ENCODE measurements at regions not wholly inside any gene's neighbourhood (a gene's known extent, or its start where the extent isn't known, plus 50 kb on each side); places are given as distances from the start of the nearest gene placed in this dataset.

GRCh38 chr3:61354604-61355003, 103.4 kb upstream of the FHIT start:
- no peaks in the 10 kb centered on the region for H3K4me1 ChIP-seq (ENCODE audit: insufficient read depth, poor library complexity, severe bottlenecking)
- no peak overlapping the region for H3K27ac ChIP-seq (ENCODE audit: poor library complexity, severe bottlenecking)
- no peak for DNase-seq (ENCODE audit: low spot score)
- H3K9me3 ChIP-seq (ENCODE audit: severe bottlenecking) = no peaks in the 10 kb centered on the region
- H3K36me3 ChIP-seq (ENCODE audit: low read depth) = no peaks in the 10 kb centered on the region
- TF ChIP-seq, protein P1, sequence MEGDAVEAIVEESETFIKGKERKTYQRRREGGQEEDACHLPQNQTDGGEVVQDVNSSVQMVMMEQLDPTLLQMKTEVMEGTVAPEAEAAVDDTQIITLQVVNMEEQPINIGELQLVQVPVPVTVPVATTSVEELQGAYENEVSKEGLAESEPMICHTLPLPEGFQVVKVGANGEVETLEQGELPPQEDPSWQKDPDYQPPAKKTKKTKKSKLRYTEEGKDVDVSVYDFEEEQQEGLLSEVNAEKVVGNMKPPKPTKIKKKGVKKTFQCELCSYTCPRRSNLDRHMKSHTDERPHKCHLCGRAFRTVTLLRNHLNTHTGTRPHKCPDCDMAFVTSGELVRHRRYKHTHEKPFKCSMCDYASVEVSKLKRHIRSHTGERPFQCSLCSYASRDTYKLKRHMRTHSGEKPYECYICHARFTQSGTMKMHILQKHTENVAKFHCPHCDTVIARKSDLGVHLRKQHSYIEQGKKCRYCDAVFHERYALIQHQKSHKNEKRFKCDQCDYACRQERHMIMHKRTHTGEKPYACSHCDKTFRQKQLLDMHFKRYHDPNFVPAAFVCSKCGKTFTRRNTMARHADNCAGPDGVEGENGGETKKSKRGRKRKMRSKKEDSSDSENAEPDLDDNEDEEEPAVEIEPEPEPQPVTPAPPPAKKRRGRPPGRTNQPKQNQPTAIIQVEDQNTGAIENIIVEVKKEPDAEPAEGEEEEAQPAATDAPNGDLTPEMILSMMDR (IDR thresholded peaks at IDR 0.05; ENCODE audit: poor library complexity, severe bottlenecking) = no peak
- no peaks in the 10 kb centered on the region for H3K27me3 ChIP-seq (ENCODE audit: insufficient read depth, poor library complexity, severe bottlenecking)
- ATAC-seq (ENCODE audit: low read depth) = no peak
- H3K4me3 ChIP-seq (ENCODE audit: severe bottlenecking) = no peak overlapping the region

- no peaks in the 10 kb centered on the region for H3K36me3 ChIP-seq (ENCODE audit: low read depth)
- H3K27me3 ChIP-seq (ENCODE audit: insufficient read depth, poor library complexity, severe bottlenecking) = no peaks in the 10 kb centered on the region
- H3K4me1 ChIP-seq (ENCODE audit: insufficient read depth, poor library complexity, severe bottlenecking) = no peaks in the 10 kb centered on the region
- no peaks in the 10 kb centered on the region for H3K9me3 ChIP-seq (ENCODE audit: severe bottlenecking)
- no peak for DNase-seq (ENCODE audit: low spot score)
- TF ChIP-seq, protein P1 (IDR thresholded peaks at IDR 0.05; ENCODE audit: poor library complexity, severe bottlenecking) = no peak
- H3K27ac ChIP-seq (ENCODE audit: poor library complexity, severe bottlenecking) = no peak overlapping the region
- ATAC-seq (ENCODE audit: low read depth) = no peak
- no peak overlapping the region for H3K4me3 ChIP-seq (ENCODE audit: severe bottlenecking)
Observed at GRCh38 chr3:61356685-61357084, 105.4 kb upstream of the FHIT start.

GRCh38 chr3:61357902-61358301, 106.7 kb upstream of the FHIT start:
- H3K36me3 ChIP-seq (ENCODE audit: low read depth) = no peaks in the 10 kb centered on the region
- no peaks in the 10 kb centered on the region for H3K4me1 ChIP-seq (ENCODE audit: insufficient read depth, poor library complexity, severe bottlenecking)
- H3K9me3 ChIP-seq (ENCODE audit: severe bottlenecking) = no peaks in the 10 kb centered on the region
- no peaks in the 10 kb centered on the region for H3K27me3 ChIP-seq (ENCODE audit: insufficient read depth, poor library complexity, severe bottlenecking)
- no peak for DNase-seq (ENCODE audit: low spot score)
- H3K4me3 ChIP-seq (ENCODE audit: severe bottlenecking) = no peak overlapping the region
- no peak for ATAC-seq (ENCODE audit: low read depth)
- TF ChIP-seq, protein P1 (IDR thresholded peaks at IDR 0.05; ENCODE audit: poor library complexity, severe bottlenecking) = no peak
- no peak overlapping the region for H3K27ac ChIP-seq (ENCODE audit: poor library complexity, severe bottlenecking)

DNA sequence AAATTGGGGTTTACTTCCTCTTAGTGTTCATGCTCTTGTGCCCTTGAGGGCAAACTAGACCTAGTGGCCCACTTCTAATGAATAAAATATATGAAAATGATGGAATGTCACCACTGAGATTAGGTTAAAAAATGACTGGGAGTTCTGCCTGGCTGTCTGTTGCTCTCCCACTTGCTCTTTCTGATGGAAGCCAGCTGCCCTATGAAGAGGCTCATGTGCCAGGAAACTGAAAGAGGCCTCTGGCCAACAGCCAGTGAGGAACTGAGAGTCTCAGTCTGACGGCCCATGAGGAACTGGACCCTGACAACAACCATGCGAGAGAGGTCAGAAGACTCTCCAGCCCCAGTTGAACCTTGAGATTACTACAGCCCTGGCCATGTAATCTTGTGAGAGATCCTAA, 107.1 kb upstream of the FHIT start:
- ATAC-seq (ENCODE audit: low read depth) (no peak), DNase-seq (ENCODE audit: low spot score) (no peak)
- TF ChIP-seq, protein P1 (IDR thresholded peaks at IDR 0.05; ENCODE audit: poor library complexity, severe bottlenecking) = no peak
- H3K27me3 ChIP-seq (ENCODE audit: insufficient read depth, poor library complexity, severe bottlenecking) = no peaks in the 10 kb centered on the region
- H3K36me3 ChIP-seq (ENCODE audit: low read depth) = no peaks in the 10 kb centered on the region
- no peak overlapping the region for H3K4me3 ChIP-seq (ENCODE audit: severe bottlenecking)
- no peaks in the 10 kb centered on the region for H3K4me1 ChIP-seq (ENCODE audit: insufficient read depth, poor library complexity, severe bottlenecking)
- no peak overlapping the region for H3K27ac ChIP-seq (ENCODE audit: poor library complexity, severe bottlenecking)
- no peaks in the 10 kb centered on the region for H3K9me3 ChIP-seq (ENCODE audit: severe bottlenecking)

DNA sequence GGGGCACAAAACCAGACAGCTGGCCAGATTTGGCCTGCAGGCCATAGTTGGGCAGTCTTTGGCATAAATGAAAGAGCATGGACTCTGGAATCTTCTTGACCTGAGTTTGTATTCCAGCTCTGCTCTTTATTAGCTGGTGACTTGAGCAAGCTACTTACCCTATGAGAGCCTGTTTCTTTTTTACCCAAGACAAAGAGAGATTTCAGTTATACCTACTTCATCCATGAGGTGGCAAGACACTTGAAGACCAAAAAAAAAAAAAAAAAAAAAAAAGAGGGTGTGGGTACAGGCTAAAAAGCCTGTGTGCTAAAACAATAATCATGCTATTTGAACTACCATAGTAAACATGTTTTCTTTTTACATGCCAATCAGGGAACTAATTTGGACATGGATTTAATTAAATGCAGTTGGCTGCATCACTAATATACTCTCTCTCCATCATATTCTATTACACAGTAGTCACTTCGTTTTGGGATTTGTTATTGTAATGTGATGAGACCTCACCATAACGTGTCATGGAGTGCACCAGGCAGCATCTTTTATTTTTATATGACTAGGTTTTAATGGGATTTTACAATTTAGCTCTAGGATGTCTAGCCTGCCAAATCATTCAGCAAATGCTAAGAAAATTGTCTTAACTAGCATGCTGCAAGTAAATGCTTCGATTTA, 109.2 kb upstream of the FHIT start:
- DNase-seq (ENCODE audit: low spot score) (no peak), ATAC-seq (ENCODE audit: low read depth) (no peak)
- no peaks in the 10 kb centered on the region for H3K9me3 ChIP-seq (ENCODE audit: severe bottlenecking)
- TF ChIP-seq, protein P1 (IDR thresholded peaks at IDR 0.05; ENCODE audit: poor library complexity, severe bottlenecking) = no peak
- H3K4me3 ChIP-seq (ENCODE audit: severe bottlenecking) = no peak overlapping the region
- no peak overlapping the region for H3K27ac ChIP-seq (ENCODE audit: poor library complexity, severe bottlenecking)
- H3K27me3 ChIP-seq (ENCODE audit: insufficient read depth, poor library complexity, severe bottlenecking) = no peaks in the 10 kb centered on the region
- no peaks in the 10 kb centered on the region for H3K36me3 ChIP-seq (ENCODE audit: low read depth)
- H3K4me1 ChIP-seq (ENCODE audit: insufficient read depth, poor library complexity, severe bottlenecking) = no peaks in the 10 kb centered on the region
